ENCODE measurements at regions not wholly inside any gene's neighbourhood (a gene's known extent, or its start where the extent isn't known, plus 50 kb on each side); places are given as distances from the start of the nearest gene placed in this dataset.

DNA sequence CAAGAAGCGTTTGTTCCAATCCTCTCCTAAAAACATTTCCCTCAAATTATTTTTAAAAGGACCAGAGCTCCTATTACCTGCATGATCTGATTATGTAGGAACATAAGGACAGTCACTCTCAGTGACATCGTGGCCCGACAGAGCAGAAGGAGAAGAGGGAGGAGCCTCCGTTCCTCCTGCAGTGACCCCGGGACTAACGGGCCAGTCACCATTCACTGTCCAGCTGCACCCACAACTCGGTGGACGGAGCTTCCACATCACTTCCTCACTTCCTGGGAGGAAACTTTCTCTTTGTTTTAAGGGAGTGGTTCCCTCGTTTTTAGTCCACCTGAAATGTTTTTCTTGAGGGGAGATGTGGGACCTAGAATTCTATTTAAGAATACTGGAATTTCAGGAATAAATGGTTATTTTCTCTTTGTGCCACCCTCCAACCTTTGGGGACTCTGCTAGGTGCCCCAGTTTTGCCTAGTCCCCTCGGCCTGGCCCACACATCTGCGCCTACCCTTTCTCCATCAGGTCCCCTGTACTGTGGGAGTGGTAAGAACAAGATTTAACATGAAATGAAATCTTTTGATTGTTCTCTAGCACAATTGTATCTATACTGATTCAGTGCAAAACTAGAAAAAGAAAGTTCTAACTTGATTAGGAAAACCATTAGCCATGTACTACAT lies 173.5 kb upstream of the RNF32 start:
- H3K9me3 ChIP-seq (ENCODE audit: low read depth, low read length, poor library complexity, severe bottlenecking): no peaks in the 10 kb centered on the region
- no peaks in the 10 kb centered on the region for H3K4me1 ChIP-seq (ENCODE audit: insufficient read depth, low read length, poor library complexity, severe bottlenecking)
- H3K27ac ChIP-seq (ENCODE audit: low read depth, low read length, poor library complexity, severe bottlenecking): no peak overlapping the region
- H3K36me3 ChIP-seq (ENCODE audit: insufficient read depth, low read length, poor library complexity, severe bottlenecking): no peaks in the 10 kb centered on the region
- CTCF ChIA-PET: no interaction called here
- intact Hi-C loops (cut with micrococcal nuclease; ENCODE audit: unreplicated experiment): no loop called here
- BruUV-seq (replicated peaks): no TSS peak
- POLR2A ChIA-PET (ENCODE audit: low non-redundant PET): no interaction called here
- no peak for DNase-seq (ENCODE audit: low spot score)
- TF ChIP-seq EZH2 (IDR thresholded peaks at IDR 0.05; ENCODE audit: borderline replicate concordance, low read depth, low read length, poor library complexity, severe bottlenecking): no peak
- TF ChIP-seq, protein P1, sequence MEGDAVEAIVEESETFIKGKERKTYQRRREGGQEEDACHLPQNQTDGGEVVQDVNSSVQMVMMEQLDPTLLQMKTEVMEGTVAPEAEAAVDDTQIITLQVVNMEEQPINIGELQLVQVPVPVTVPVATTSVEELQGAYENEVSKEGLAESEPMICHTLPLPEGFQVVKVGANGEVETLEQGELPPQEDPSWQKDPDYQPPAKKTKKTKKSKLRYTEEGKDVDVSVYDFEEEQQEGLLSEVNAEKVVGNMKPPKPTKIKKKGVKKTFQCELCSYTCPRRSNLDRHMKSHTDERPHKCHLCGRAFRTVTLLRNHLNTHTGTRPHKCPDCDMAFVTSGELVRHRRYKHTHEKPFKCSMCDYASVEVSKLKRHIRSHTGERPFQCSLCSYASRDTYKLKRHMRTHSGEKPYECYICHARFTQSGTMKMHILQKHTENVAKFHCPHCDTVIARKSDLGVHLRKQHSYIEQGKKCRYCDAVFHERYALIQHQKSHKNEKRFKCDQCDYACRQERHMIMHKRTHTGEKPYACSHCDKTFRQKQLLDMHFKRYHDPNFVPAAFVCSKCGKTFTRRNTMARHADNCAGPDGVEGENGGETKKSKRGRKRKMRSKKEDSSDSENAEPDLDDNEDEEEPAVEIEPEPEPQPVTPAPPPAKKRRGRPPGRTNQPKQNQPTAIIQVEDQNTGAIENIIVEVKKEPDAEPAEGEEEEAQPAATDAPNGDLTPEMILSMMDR (conservative IDR thresholded peaks at IDR 0.05; ENCODE audit: low read depth, low read length): no peak
- peaks cover 60% of the 10 kb centered on the region for H3K27me3 ChIP-seq (replicated peaks; ENCODE audit: insufficient read depth, low read depth, low read length, poor library complexity)
- no peak overlapping the region for H3K4me3 ChIP-seq (ENCODE audit: low read depth, low read length, poor library complexity, severe bottlenecking)

DNA sequence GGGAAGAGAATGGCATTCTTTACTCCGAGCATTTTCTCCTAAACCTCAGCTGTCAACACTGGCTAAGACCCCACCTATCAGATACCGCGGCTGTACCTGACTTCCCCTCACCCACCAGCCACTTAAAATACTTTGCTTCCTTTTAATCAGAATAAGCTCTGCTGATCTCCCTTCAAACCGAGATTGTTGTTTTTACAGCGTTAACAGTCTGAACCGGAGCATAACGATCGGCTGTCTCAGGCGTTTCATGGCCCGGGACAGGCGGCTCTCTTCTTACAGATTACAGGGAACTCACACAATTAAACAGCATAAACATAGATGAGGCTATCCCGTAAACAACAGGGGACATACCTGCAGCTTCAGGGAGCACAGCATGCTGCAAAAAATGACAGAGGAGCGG lies 174.3 kb upstream of the RNF32 start:
- POLR2A ChIA-PET (ENCODE audit: low non-redundant PET): no interaction called here
- DNase-seq (ENCODE audit: low spot score): no peak
- H3K36me3 ChIP-seq (ENCODE audit: insufficient read depth, low read length, poor library complexity, severe bottlenecking): no peaks in the 10 kb centered on the region
- no peak overlapping the region for H3K27ac ChIP-seq (ENCODE audit: low read depth, low read length, poor library complexity, severe bottlenecking)
- H3K27me3 ChIP-seq (replicated peaks; ENCODE audit: insufficient read depth, low read depth, low read length, poor library complexity): peaks cover 64% of the 10 kb centered on the region
- CTCF ChIA-PET: no interaction called here
- BruUV-seq (replicated peaks): no TSS peak
- intact Hi-C loops (cut with micrococcal nuclease; ENCODE audit: unreplicated experiment): no loop called here
- no peaks in the 10 kb centered on the region for H3K9me3 ChIP-seq (ENCODE audit: low read depth, low read length, poor library complexity, severe bottlenecking)
- H3K4me1 ChIP-seq (ENCODE audit: insufficient read depth, low read length, poor library complexity, severe bottlenecking): no peaks in the 10 kb centered on the region
- TF ChIP-seq, protein P1 (conservative IDR thresholded peaks at IDR 0.05; ENCODE audit: low read depth, low read length): no peak
- no peak for TF ChIP-seq EZH2 (IDR thresholded peaks at IDR 0.05; ENCODE audit: borderline replicate concordance, low read depth, low read length, poor library complexity, severe bottlenecking)
- no peak overlapping the region for H3K4me3 ChIP-seq (ENCODE audit: low read depth, low read length, poor library complexity, severe bottlenecking)

DNA sequence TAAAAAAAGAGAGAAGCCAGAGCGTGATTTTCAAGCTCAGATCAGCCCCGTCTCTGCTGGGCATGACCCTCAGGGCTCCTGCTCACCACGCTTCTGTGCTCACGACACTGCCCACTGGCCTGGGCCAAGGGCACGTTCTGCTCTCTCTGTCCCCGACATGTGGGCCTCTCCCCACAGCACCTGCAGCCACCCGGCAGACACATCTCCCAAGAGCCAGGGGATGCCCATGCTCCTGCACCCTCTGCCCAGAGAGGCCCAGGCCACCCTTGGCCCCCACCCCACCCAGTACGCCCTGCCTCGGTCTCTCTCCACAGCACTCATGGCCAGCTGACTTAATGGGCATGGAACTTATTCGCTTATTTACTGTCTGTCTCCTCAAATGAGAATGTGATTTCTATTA lies 175.4 kb upstream of the RNF32 start:
- H3K4me1 ChIP-seq (ENCODE audit: insufficient read depth, low read length, poor library complexity, severe bottlenecking): no peaks in the 10 kb centered on the region
- intact Hi-C loops (cut with micrococcal nuclease; ENCODE audit: unreplicated experiment): no loop called here
- H3K27ac ChIP-seq (ENCODE audit: low read depth, low read length, poor library complexity, severe bottlenecking): no peak overlapping the region
- H3K27me3 ChIP-seq (replicated peaks; ENCODE audit: insufficient read depth, low read depth, low read length, poor library complexity): peaks cover 74% of the 10 kb centered on the region
- H3K36me3 ChIP-seq (ENCODE audit: insufficient read depth, low read length, poor library complexity, severe bottlenecking): no peaks in the 10 kb centered on the region
- ChIA-PET POLR2A (ENCODE audit: low non-redundant PET) (no interaction called here), CTCF (no interaction called here)
- H3K9me3 ChIP-seq (ENCODE audit: low read depth, low read length, poor library complexity, severe bottlenecking): no peaks in the 10 kb centered on the region
- DNase-seq (ENCODE audit: low spot score): no peak
- TF ChIP-seq, protein P1 (conservative IDR thresholded peaks at IDR 0.05; ENCODE audit: low read depth, low read length): no peak
- TF ChIP-seq EZH2 (IDR thresholded peaks at IDR 0.05; ENCODE audit: borderline replicate concordance, low read depth, low read length, poor library complexity, severe bottlenecking): no peak
- BruUV-seq (replicated peaks): no TSS peak
- H3K4me3 ChIP-seq (ENCODE audit: low read depth, low read length, poor library complexity, severe bottlenecking): no peak overlapping the region
